ENCODE measurements at regions not wholly inside any gene's neighbourhood (a gene's known extent, or its start where the extent isn't known, plus 50 kb on each side); places are given as distances from the start of the nearest gene placed in this dataset.

DNA sequence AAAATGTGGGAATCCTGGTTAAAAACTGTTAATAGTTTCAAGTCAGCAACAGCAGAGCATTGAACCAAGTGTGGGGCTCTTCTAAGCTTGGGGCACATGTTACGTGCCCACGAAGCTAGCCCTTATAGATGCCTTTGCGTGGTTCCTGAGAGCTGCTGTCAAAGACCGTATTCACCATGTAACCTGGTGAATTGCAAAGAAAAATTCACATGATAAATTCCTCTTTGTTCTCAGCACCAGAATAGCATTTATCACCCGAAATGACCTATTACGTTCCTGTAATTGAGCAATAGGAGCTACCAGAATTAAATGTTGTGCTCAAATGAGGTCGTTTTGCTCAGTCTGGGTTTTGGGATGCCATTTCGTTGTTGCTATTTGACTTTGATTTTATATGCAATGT is 202.6 kb upstream of the PRPS1L1 start:
- TF ChIP-seq, protein P1, sequence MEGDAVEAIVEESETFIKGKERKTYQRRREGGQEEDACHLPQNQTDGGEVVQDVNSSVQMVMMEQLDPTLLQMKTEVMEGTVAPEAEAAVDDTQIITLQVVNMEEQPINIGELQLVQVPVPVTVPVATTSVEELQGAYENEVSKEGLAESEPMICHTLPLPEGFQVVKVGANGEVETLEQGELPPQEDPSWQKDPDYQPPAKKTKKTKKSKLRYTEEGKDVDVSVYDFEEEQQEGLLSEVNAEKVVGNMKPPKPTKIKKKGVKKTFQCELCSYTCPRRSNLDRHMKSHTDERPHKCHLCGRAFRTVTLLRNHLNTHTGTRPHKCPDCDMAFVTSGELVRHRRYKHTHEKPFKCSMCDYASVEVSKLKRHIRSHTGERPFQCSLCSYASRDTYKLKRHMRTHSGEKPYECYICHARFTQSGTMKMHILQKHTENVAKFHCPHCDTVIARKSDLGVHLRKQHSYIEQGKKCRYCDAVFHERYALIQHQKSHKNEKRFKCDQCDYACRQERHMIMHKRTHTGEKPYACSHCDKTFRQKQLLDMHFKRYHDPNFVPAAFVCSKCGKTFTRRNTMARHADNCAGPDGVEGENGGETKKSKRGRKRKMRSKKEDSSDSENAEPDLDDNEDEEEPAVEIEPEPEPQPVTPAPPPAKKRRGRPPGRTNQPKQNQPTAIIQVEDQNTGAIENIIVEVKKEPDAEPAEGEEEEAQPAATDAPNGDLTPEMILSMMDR (IDR thresholded peaks at IDR 0.05; ENCODE audit: borderline replicate concordance, extremely low read depth, insufficient read depth) = no peak
- intact Hi-C loops (cut with DNase I) = no loop called here
- FAIRE-seq = no peak
- Histone ChIP-seq H3K9ac (ENCODE audit: low read length in 3 of 3) (no peak overlapping the region), H3K4me3 (ENCODE audit: low read length in 3 of 3) (no peak overlapping the region), H3K27me3 (ENCODE audit: control insufficient read depth, insufficient read depth, low read length) (no peaks in the 10 kb centered on the region), H3K27ac (ENCODE audit: low read depth in 2 of 2, low read length in 2 of 2) (no peak overlapping the region), H3K9me3 (ENCODE audit: control insufficient read depth in 2 of 3, insufficient read depth in 1 of 3, low read length in 3 of 3) (no peaks in the 10 kb centered on the region), H3K4me1 (ENCODE audit: control insufficient read depth in 2 of 3, insufficient read depth in 2 of 3, low read depth in 1 of 3, low read length in 3 of 3) (no peaks in the 10 kb centered on the region), H3K36me3 (ENCODE audit: control insufficient read depth in 2 of 3, insufficient read depth in 3 of 3, low read length in 3 of 3) (no peaks in the 10 kb centered on the region)
- DNase-seq = no peak

DNA sequence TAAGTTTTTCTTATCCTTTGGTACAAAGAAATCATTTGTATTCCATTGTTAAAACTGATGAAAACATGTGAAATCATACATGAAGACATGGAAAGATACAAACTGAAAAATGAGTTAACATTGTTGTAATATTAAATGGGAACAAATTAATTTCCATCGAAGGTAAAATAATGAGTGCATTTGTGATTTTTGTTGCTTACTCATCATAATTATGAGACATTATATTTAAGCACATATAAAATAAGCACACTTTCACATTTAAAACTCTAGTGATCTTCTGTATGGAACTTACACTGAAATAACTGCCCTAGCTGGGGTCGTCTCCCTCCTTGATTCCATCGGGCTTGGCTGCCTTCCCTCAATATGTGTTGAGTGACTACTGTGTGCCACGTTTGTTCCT is 204.2 kb upstream of the PRPS1L1 start:
- Histone ChIP-seq H3K9ac (ENCODE audit: low read length in 3 of 3) (no peak overlapping the region), H3K4me3 (ENCODE audit: low read length in 3 of 3) (no peak overlapping the region), H3K9me3 (ENCODE audit: control insufficient read depth in 2 of 3, insufficient read depth in 1 of 3, low read length in 3 of 3) (no peaks in the 10 kb centered on the region), H3K27me3 (ENCODE audit: control insufficient read depth, insufficient read depth, low read length) (no peaks in the 10 kb centered on the region), H3K4me1 (ENCODE audit: control insufficient read depth in 2 of 3, insufficient read depth in 2 of 3, low read depth in 1 of 3, low read length in 3 of 3) (no peaks in the 10 kb centered on the region), H3K27ac (ENCODE audit: low read depth in 2 of 2, low read length in 2 of 2) (no peak overlapping the region), H3K36me3 (ENCODE audit: control insufficient read depth in 2 of 3, insufficient read depth in 3 of 3, low read length in 3 of 3) (no peaks in the 10 kb centered on the region)
- FAIRE-seq (no peak), DNase-seq (no peak)
- TF ChIP-seq, protein P1 (IDR thresholded peaks at IDR 0.05; ENCODE audit: borderline replicate concordance, extremely low read depth, insufficient read depth) = no peak
- intact Hi-C loops (cut with DNase I) = no loop called here

- Histone ChIP-seq H3K9me3 (ENCODE audit: control insufficient read depth in 2 of 3, insufficient read depth in 1 of 3, low read length in 3 of 3) (no peaks in the 10 kb centered on the region), H3K9ac (ENCODE audit: low read length in 3 of 3) (no peak overlapping the region), H3K36me3 (ENCODE audit: control insufficient read depth in 2 of 3, insufficient read depth in 3 of 3, low read length in 3 of 3) (no peaks in the 10 kb centered on the region), H3K4me3 (ENCODE audit: low read length in 3 of 3) (no peak overlapping the region), H3K27me3 (ENCODE audit: control insufficient read depth, insufficient read depth, low read length) (no peaks in the 10 kb centered on the region), H3K4me1 (ENCODE audit: control insufficient read depth in 2 of 3, insufficient read depth in 2 of 3, low read depth in 1 of 3, low read length in 3 of 3) (no peaks in the 10 kb centered on the region), H3K27ac (ENCODE audit: low read depth in 2 of 2, low read length in 2 of 2) (no peak overlapping the region)
- FAIRE-seq = no peak
- no peak for DNase-seq
- intact Hi-C loops (cut with DNase I) = no loop called here
- TF ChIP-seq, protein P1 (IDR thresholded peaks at IDR 0.05; ENCODE audit: borderline replicate concordance, extremely low read depth, insufficient read depth) = no peak
These were observed 206.9 kb upstream of the PRPS1L1 start for GRCh38 chr7:18234519-18234918.

GRCh38 chr7:18235819-18236218 is 208.2 kb upstream of the PRPS1L1 start:
- intact Hi-C loops (cut with DNase I) = no loop called here

More at GRCh38 chr7:18235819-18236218, 208.2 kb upstream of the PRPS1L1 start:
- H3K4me3 ChIP-seq (ENCODE audit: low read length in 3 of 3) = no peak overlapping the region
- no peaks in the 10 kb centered on the region for H3K36me3 ChIP-seq (ENCODE audit: control insufficient read depth in 2 of 3, insufficient read depth in 3 of 3, low read length in 3 of 3)
- no peaks in the 10 kb centered on the region for H3K4me1 ChIP-seq (ENCODE audit: control insufficient read depth in 2 of 3, insufficient read depth in 2 of 3, low read depth in 1 of 3, low read length in 3 of 3)
- FAIRE-seq (no peak), DNase-seq (no peak)
- no peaks in the 10 kb centered on the region for H3K9me3 ChIP-seq (ENCODE audit: control insufficient read depth in 2 of 3, insufficient read depth in 1 of 3, low read length in 3 of 3)
- no peak overlapping the region for H3K27ac ChIP-seq (ENCODE audit: low read depth in 2 of 2, low read length in 2 of 2)
- no peaks in the 10 kb centered on the region for H3K27me3 ChIP-seq (ENCODE audit: control insufficient read depth, insufficient read depth, low read length)
- TF ChIP-seq, protein P1 (IDR thresholded peaks at IDR 0.05; ENCODE audit: borderline replicate concordance, extremely low read depth, insufficient read depth) = no peak
- H3K9ac ChIP-seq (ENCODE audit: low read length in 3 of 3) = no peak overlapping the region

All from kidney (tissue), 13 donors.